ENCODE measurements at regions not wholly inside any gene's neighbourhood (a gene's known extent, or its start where the extent isn't known, plus 50 kb on each side); places are given as distances from the start of the nearest gene placed in this dataset.

GRCh38 chr5:176738637-176739250 is 71.6 kb upstream of the UNC5A start:
- Histone ChIP-seq H3K9me3 (no peaks in the 10 kb centered on the region), H3K4me3 (no peak overlapping the region), H3K27ac (no peak overlapping the region), H3K27me3 (peaks cover 8 to 89% (median 31%) of the 10 kb centered on the region in 3 donors), H3K4me1 (peaks cover 0 to 7% (median 7%) of the 10 kb centered on the region in 4 donors), H3K36me3 (no peaks in the 10 kb centered on the region)
- WGBS, 2 donors = 83 to 85% methylated on average over 10 of the region's 10 CpGs
- TF ChIP-seq EP300 (IDR thresholded peaks at IDR 0.05) (no peak), POLR2AphosphoS5 (IDR thresholded peaks at IDR 0.05) (no peak)
- intact Hi-C loops (cut with DNase I) = no loop called here
- DNase-seq = peak; percentile 39

DNA sequence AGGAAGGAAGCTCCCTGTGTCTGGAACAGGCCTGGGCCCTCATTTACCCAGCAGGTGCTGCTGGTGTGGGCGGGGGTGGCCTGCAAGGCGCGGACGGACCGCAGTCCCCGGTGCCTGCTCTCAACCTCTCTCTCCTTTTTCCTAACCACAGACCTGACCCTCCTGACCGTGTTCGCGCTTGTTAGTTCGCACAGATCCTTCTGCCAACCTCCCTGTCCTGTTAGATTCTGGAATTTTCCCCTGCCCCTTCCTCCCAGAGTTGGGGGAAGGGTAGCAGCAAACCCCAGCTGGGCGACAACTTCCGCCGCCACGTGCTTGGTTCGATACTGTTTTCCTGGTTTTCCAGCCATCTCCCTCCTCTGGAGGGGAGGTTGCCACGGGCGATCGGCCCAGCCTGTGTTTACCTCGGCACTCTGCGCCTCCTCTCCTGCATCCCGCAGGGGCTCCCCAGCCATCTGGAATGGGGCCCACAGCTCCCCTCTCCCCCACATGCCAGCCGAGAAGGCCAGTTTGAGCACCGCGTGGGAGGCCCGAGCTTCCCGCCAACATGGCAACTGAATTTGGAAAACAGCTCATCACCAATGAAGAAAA is 70.8 kb upstream of the UNC5A start:
- H3K27ac ChIP-seq = no peak overlapping the region
- DNase-seq = peak; percentile 34
- H3K36me3 ChIP-seq = no peaks in the 10 kb centered on the region
- H3K9me3 ChIP-seq = no peaks in the 10 kb centered on the region
- TF ChIP-seq, protein P1, sequence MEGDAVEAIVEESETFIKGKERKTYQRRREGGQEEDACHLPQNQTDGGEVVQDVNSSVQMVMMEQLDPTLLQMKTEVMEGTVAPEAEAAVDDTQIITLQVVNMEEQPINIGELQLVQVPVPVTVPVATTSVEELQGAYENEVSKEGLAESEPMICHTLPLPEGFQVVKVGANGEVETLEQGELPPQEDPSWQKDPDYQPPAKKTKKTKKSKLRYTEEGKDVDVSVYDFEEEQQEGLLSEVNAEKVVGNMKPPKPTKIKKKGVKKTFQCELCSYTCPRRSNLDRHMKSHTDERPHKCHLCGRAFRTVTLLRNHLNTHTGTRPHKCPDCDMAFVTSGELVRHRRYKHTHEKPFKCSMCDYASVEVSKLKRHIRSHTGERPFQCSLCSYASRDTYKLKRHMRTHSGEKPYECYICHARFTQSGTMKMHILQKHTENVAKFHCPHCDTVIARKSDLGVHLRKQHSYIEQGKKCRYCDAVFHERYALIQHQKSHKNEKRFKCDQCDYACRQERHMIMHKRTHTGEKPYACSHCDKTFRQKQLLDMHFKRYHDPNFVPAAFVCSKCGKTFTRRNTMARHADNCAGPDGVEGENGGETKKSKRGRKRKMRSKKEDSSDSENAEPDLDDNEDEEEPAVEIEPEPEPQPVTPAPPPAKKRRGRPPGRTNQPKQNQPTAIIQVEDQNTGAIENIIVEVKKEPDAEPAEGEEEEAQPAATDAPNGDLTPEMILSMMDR (IDR thresholded peaks at IDR 0.05) = no peak
- TF ChIP-seq POLR2A (IDR thresholded peaks at IDR 0.05) (no peak), POLR2AphosphoS5 (IDR thresholded peaks at IDR 0.05) (no peak), EP300 (IDR thresholded peaks at IDR 0.05) (no peak)
- intact Hi-C loops (cut with DNase I) = no loop called here
- no peak overlapping the region for H3K4me3 ChIP-seq
- H3K27me3 ChIP-seq = peaks cover 17 to 95% (median 38%) of the 10 kb centered on the region in 3 donors
- WGBS, 2 donors = 48 to 75% methylated on average over 26 of the region's 26 CpGs
- H3K4me1 ChIP-seq = peaks cover 0 to 10% (median 8%) of the 10 kb centered on the region in 4 donors

- peaks cover 0 to 10% (median 8%) of the 10 kb centered on the region in 4 donors for H3K4me1 ChIP-seq
- no peak overlapping the region for H3K27ac ChIP-seq
- H3K9me3 ChIP-seq = no peaks in the 10 kb centered on the region
- no peak overlapping the region for H3K4me3 ChIP-seq
- intact Hi-C loops (cut with DNase I) = no loop called here
- TF ChIP-seq POLR2AphosphoS5 (IDR thresholded peaks at IDR 0.05) (no peak), EP300 (IDR thresholded peaks at IDR 0.05) (no peak)
- TF ChIP-seq, protein P1 (IDR thresholded peaks at IDR 0.05) = no peak
- WGBS, 2 donors = 67 to 77% methylated on average over 16 of the region's 16 CpGs
- H3K36me3 ChIP-seq = no peaks in the 10 kb centered on the region
- DNase-seq = peak; percentile 40
- H3K27me3 ChIP-seq = peaks cover 18 to 95% (median 40%) of the 10 kb centered on the region in 3 donors
These were observed 70.1 kb upstream of the UNC5A start for GRCh38 chr5:176740131-176740701.

GRCh38 chr5:176740702-176741496 is 69.5 kb upstream of the UNC5A start:
- intact Hi-C loops (cut with DNase I) = no loop called here
- no peaks in the 10 kb centered on the region for H3K9me3 ChIP-seq
- DNase-seq = peak; percentile 46
- H3K27me3 ChIP-seq = peaks cover 18 to 93% (median 46%) of the 10 kb centered on the region in 3 donors
- no peak for TF ChIP-seq POLR2A (IDR thresholded peaks at IDR 0.05)
- no peak for TF ChIP-seq EP300 (IDR thresholded peaks at IDR 0.05)
- no peak for TF ChIP-seq POLR2AphosphoS5 (IDR thresholded peaks at IDR 0.05)
- TF ChIP-seq, protein P1 (IDR thresholded peaks at IDR 0.05) = no peak
- H3K4me3 ChIP-seq = no peak overlapping the region
- 71 to 81% methylated on average over 24 of the region's 24 CpGs for WGBS, 2 donors
- no peak overlapping the region for H3K27ac ChIP-seq
- no peaks in the 10 kb centered on the region for H3K36me3 ChIP-seq
- H3K4me1 ChIP-seq = peaks cover 0 to 10% (median 8%) of the 10 kb centered on the region in 4 donors

Data from sigmoid colon (tissue), 6 donors.